K562 (cell line): ENCODE measurements at regions not wholly inside any gene's neighbourhood (a gene's known extent, or its start where the extent isn't known, plus 50 kb on each side); places are given as distances from the start of the nearest gene placed in this dataset.

Source experiments
- ATAC-seq: fragments of 200-7000 bp; cut with Tn5 transposase; 3 replicates; pipeline ENCODE4 v1.9.1; 2020; ENCODE audit warnings: moderate library complexity
- BruUV-seq: library from RNA; stranded (reverse); fragments of 400-500 nt; replicated peaks from 2 replicates; lab custom pipeline; 2021; lab: Mats Ljungman, UMichigan
- CTCF ChIA-PET: fragments of 300-600 bp; formaldehyde crosslinking; extraction: SDS; loops from one replicate; lab custom pipeline; 2021; ENCODE audit warnings: low intra/inter-chr PET ratio; lab: Yijun Ruan, JAX
- POLR2A ChIA-PET: fragments of 300-600, 350-650 bp; sonication (Branson Sonifier 250); formaldehyde crosslinking; extraction: SDS; loops from one replicate; lab custom pipeline; 2021; ENCODE audit warnings: antibody characterized with exemption, inconsistent platforms; lab: Yijun Ruan, JAX
- DNase-seq, 4 experiments: peaks; one replicate each; pipeline versions ENCODE4 v3.0.0 to v3.0.0-alpha.2; 2011 to 2018; ENCODE audit warnings: low spot score in 3 of 4, mixed read lengths in 3 of 4; ENCODE audit errors: extremely low read depth in 1 of 4
- FAIRE-seq: peaks from 2 replicates; lab custom pipeline; 2011; peaks lifted over from hg19 to GRCh38; lab: Jason Lieb, UNC
- H2AFZ ChIP-seq: 2 replicates; pipeline ENCODE4 v1.6.0; 2011; ENCODE audit warnings: low read depth, low read length, control low read depth, inconsistent platforms
- H3K27ac ChIP-seq: fragments of 200-600 bp; 3 replicates; pipeline ENCODE4 v1.8.0; 2011; ENCODE audit warnings: low read depth, mild to moderate bottlenecking, control low read depth, inconsistent platforms, low read length, moderate library complexity, mixed read lengths; ENCODE audit errors: extremely low read depth
- H3K27me3 ChIP-seq, 2 experiments: fragments of 300-600 bp in 1 of 2; 2 replicates in 1 of 2; 3 replicates in 1 of 2; pipeline versions ENCODE4 v1.6.0 to v1.8.0; 2011; ENCODE audit warnings: inconsistent platforms in 2 of 2, low read length in 2 of 2, mild to moderate bottlenecking in 1 of 2, mixed read lengths in 1 of 2, moderate library complexity in 1 of 2; ENCODE audit not compliant: control insufficient read depth in 2 of 2, insufficient read depth in 2 of 2
- H3K36me3 ChIP-seq: fragments of 300-600 bp; 3 replicates; pipeline ENCODE4 v1.8.0; 2011; ENCODE audit warnings: mild to moderate bottlenecking, low read length, inconsistent platforms; ENCODE audit not compliant: control insufficient read depth, insufficient read depth
- H3K4me1 ChIP-seq, 2 experiments: fragments of 200-600 bp in 1 of 2; replicated peaks in 1 of 2; 2 replicates in 1 of 2; 3 replicates in 1 of 2; pipeline versions ENCODE4 v1.5.1 to v1.8.0; 2011; ENCODE audit warnings: inconsistent platforms in 2 of 2, low read length in 2 of 2, mild to moderate bottlenecking in 1 of 2, mixed read lengths in 1 of 2, moderate library complexity in 1 of 2; ENCODE audit not compliant: control insufficient read depth in 2 of 2, insufficient read depth in 2 of 2
- H3K4me2 ChIP-seq: 2 replicates; pipeline ENCODE4 v1.6.1; 2011; ENCODE audit warnings: low read length, control low read depth, inconsistent platforms, mixed read lengths; ENCODE audit not compliant: insufficient read depth
- H3K4me3 ChIP-seq: fragments of 200-600 bp; sonication (generic), shearing (Covaris generic); 2 replicates; pipeline ENCODE4 v1.5.1; 2016; ENCODE audit warnings: control low read depth, inconsistent platforms
- H3K79me2 ChIP-seq: fragments of 200-600 bp; 3 replicates; pipeline ENCODE4 v1.8.0; 2011; ENCODE audit warnings: low read length, inconsistent platforms; ENCODE audit not compliant: control insufficient read depth, insufficient read depth
- H3K9ac ChIP-seq, 2 experiments: 2 replicates each; pipeline versions ENCODE4 v1.6.0 to v1.6.1; 2011; ENCODE audit warnings: low read depth in 2 of 2, low read length in 2 of 2, control low read depth in 1 of 2, inconsistent platforms in 1 of 2, mild to moderate bottlenecking in 1 of 2, mixed read lengths in 1 of 2; ENCODE audit not compliant: insufficient read depth in 1 of 2
- H3K9me1 ChIP-seq: one replicate; pipeline ENCODE4 v1.6.0; 2011; ENCODE audit warnings: inconsistent platforms, mild to moderate bottlenecking, low read length, moderate library complexity; ENCODE audit not compliant: control insufficient read depth, insufficient read depth
- H3K9me3 ChIP-seq: replicated peaks from 2 replicates; pipeline ENCODE4 v1.5.1; 2011; ENCODE audit warnings: low read depth, low read length, inconsistent platforms; ENCODE audit not compliant: control insufficient read depth, insufficient read depth
- H4K20me1 ChIP-seq: replicated peaks from 2 replicates; pipeline ENCODE4 v1.6.1; 2011; ENCODE audit warnings: low read length, inconsistent platforms, mixed read lengths; ENCODE audit not compliant: control insufficient read depth, insufficient read depth
- ELF4 ChIP-seq: fragments of 450-650 bp; formaldehyde crosslinking; IDR thresholded peaks from 2 replicates; pipeline ENCODE4 v1.4.0; 2022; ENCODE audit warnings: missing genetic modification characterization
- RBM14 ChIP-seq: fragments of 200-400 bp; formaldehyde crosslinking; IDR thresholded peaks from 2 replicates; pipeline ENCODE4 v1.6.1; 2018; ENCODE audit warnings: low read depth, mild to moderate bottlenecking, low read length, moderate library complexity, borderline replicate concordance; ENCODE audit not compliant: insufficient read depth
- TAF15 ChIP-seq: fragments of 200-400 bp; formaldehyde crosslinking; IDR thresholded peaks from 2 replicates; pipeline ENCODE4 v1.6.1; 2017; ENCODE audit warnings: mild to moderate bottlenecking, low read depth, low read length, moderate library complexity
- TCF7L2 ChIP-seq: fragments of 150-350 bp; IDR thresholded peaks from 2 replicates; pipeline ENCODE4 v1.6.1; 2016; ENCODE audit warnings: low read depth, mild to moderate bottlenecking, low read length, moderate library complexity
- WGBS: fragments of 100-300 bp; shearing (Covaris generic); methylation state at CpG from one replicate; pipeline ENCODE4 v1.1.6; 2016; ENCODE audit warnings: low coverage, mixed read lengths; ENCODE audit not compliant: insufficient coverage; ENCODE audit errors: missing lambda C conversion rate; 5-methylcytosine and 5-hydroxymethylcytosine counted together
- in situ Hi-C: fragments of 300-500 bp; cut with MboI; formaldehyde crosslinking; loops from 4 replicates; pipeline ENCODE4 v1.15.0; 2018; ENCODE audit warnings: inconsistent platforms, mixed read lengths
- intact Hi-C: fragments of 100-400 bp; cut with micrococcal nuclease; formaldehyde crosslinking; loops from 2 replicates; pipeline ENCODE4 v1.14.2; 2022
- TF ChIP-seq, protein P1 (sequence below): sonication (generic); formaldehyde crosslinking; IDR thresholded peaks from 2 replicates; pipeline ENCODE4 v1.4.0; 2020; ENCODE audit warnings: mild to moderate bottlenecking, missing genetic modification reagents

DNA sequence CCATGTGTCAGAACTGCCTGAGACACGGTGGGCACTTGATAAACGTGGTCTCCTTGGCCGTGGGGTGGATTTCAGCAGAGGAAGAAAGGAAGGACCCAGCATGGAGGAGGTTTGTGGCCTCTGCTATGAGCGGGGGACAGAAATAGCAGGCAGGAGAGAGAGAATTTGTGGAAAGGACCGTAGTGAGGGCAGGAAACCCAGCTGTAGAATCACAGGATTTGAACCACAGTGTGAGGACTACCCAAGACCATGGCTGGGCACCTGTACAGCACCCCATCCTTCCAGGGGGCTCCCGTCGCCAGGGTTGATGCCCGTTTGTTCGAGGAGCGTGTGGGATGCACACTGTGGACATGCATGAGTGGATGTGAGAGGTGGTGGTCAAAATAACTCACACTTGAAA lies 183.4 kb downstream of the PTPN20 start:
- Histone ChIP-seq H3K27me3 (peaks cover 10 to 43% of the 10 kb centered on the region in 2 experiments; a peak in 3 of 5 replicates), H3K4me2 (no peak overlapping the region), H3K79me2 (no peaks in the 10 kb centered on the region), H3K27ac (no peak overlapping the region), H2AFZ (no peak overlapping the region), H4K20me1 (no peaks in the 10 kb centered on the region; the same call in 1 of the 2 replicates), H3K9ac (no peak overlapping the region), H3K9me1 (no peaks in the 10 kb centered on the region), H3K4me1 (no peaks in the 10 kb centered on the region), H3K4me3 (no peak overlapping the region), H3K36me3 (no peaks in the 10 kb centered on the region), H3K9me3 (no peaks in the 10 kb centered on the region)
- DNase-seq (no peak), FAIRE-seq (no peak), ATAC-seq (no peak)
- under 1% methylated on average over 10 of the region's 10 CpGs for WGBS
- ChIA-PET POLR2A (no interaction called here), CTCF (no interaction called here)
- intact Hi-C loops: no loop called here
- no TSS peak for BruUV-seq
- in situ Hi-C loops: no loop called here
- TF ChIP-seq TAF15 (no peak), ELF4 (CRISPR knock-in tag) (no peak), TCF7L2 (no peak), RBM14 (no peak)
- TF ChIP-seq, protein P1, sequence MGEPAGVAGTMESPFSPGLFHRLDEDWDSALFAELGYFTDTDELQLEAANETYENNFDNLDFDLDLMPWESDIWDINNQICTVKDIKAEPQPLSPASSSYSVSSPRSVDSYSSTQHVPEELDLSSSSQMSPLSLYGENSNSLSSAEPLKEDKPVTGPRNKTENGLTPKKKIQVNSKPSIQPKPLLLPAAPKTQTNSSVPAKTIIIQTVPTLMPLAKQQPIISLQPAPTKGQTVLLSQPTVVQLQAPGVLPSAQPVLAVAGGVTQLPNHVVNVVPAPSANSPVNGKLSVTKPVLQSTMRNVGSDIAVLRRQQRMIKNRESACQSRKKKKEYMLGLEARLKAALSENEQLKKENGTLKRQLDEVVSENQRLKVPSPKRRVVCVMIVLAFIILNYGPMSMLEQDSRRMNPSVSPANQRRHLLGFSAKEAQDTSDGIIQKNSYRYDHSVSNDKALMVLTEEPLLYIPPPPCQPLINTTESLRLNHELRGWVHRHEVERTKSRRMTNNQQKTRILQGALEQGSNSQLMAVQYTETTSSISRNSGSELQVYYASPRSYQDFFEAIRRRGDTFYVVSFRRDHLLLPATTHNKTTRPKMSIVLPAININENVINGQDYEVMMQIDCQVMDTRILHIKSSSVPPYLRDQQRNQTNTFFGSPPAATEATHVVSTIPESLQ (CRISPR knock-in tag): no peak
